ENCODE measurements at regions not wholly inside any gene's neighbourhood (a gene's known extent, or its start where the extent isn't known, plus 50 kb on each side); places are given as distances from the start of the nearest gene placed in this dataset.
A peak's percentile ranks its signal among the peaks of the same experiment; 100 is the strongest.

GRCh38 chr1:188463919-188464318 lies 1635.2 kb downstream of the PLA2G4A start:
- TF ChIP-seq CTCF (conservative IDR thresholded peaks at IDR 0.05; ENCODE audit: low read depth in 2 of 2) (peak in 1 of 2 experiments; percentile 34; a peak in 2 of 4 replicates), ZNF462 (CRISPR knock-in tag; IDR thresholded peaks at IDR 0.05) (no peak), REST (IDR thresholded peaks at IDR 0.05; ENCODE audit: unreplicated experiment) (no peak), POLR2AphosphoS5 (IDR thresholded peaks at IDR 0.05; ENCODE audit: low read depth) (no peak), NANOG (IDR thresholded peaks at IDR 0.05; ENCODE audit: borderline replicate concordance) (no peak), EZH2phosphoT487 (IDR thresholded peaks at IDR 0.05; ENCODE audit: unreplicated experiment) (no peak), EZH2 (IDR thresholded peaks at IDR 0.05; ENCODE audit: low read depth, unreplicated experiment) (no peak), ETS1 (IDR thresholded peaks at IDR 0.05) (no peak)

Data from GM23338 (cell line).